ENCODE measurements at regions not wholly inside any gene's neighbourhood (a gene's known extent, or its start where the extent isn't known, plus 50 kb on each side); places are given as distances from the start of the nearest gene placed in this dataset.
"Not testable (repeated sequence)": the region's sequence is repeated elsewhere in the genome, so short reads cannot be mapped to it uniquely, and the experiment has no call there.

DNA sequence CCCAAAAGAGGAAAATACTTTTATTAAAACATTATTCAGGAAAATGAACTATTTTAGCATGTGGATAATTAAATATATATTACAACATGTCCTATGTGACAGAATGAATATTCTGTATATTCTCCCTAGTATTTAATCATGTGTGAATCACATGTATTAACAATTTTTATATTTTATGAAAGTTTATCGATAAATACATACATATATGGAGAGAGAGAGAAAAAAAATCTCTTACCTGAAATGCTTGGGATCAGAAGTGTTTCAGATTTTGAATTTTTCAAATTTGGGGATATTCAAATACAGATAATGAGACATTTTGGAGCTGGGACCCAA lies 228.6 kb upstream of the RBBP8 start:
- Mint-ChIP-seq H3K4me3 (no peak overlapping the region), H3K27me3 (peaks cover 7% of the 10 kb centered on the region), H3K4me1 (no peaks in the 10 kb centered on the region), H3K9me3 (peaks cover 0 to 3% (median 0%) of the 10 kb centered on the region in 3 donors), H3K36me3 (peaks cover 2% of the 10 kb centered on the region), H3K27ac (no peak overlapping the region)

DNA sequence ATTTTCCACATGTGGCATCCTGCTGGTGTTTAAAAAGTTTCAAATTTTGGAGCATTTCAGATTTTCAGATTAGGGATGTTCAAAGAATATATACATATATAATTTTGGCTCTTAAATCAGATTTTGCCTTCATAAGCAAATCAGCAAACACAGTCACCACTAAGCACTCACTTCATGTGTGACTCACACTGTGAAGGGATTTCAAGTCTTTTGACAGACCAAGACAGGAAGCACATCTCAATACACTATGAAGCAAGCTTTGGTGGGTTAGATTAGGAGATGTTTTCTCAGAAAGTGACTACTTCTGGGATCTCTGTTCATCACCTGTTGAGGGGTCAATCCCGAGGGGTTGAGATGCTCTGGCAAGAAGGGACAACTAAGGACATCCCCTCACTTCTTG lies 227.8 kb upstream of the RBBP8 start:
- Mint-ChIP-seq H3K9me3 (no peaks in the 10 kb centered on the region), H3K4me3 (no peak overlapping the region), H3K27me3 (peaks cover 3% of the 10 kb centered on the region), H3K36me3 (no peaks in the 10 kb centered on the region), H3K4me1 (no peaks in the 10 kb centered on the region), H3K27ac (no peak overlapping the region)

DNA sequence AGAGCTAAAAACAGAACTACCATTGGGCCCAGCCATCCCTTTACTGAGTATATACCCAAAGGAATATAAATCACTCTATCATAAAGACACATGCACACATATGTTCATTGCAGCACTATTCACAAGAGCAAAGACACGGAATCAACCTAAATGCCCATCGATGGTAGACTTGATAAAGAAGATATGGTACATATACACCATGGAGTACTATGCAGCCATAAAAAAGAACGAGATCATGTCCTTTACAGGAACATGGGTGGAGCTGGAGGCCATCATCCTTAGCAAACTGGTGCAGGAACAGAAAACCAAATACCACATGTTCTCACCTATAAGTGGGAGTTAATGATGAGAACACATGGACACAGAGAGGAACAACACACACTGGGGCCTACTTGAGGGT lies 227.1 kb upstream of the RBBP8 start:
- H3K4me3 Mint-ChIP-seq, H3K27ac Mint-ChIP-seq, H3K36me3 Mint-ChIP-seq, H3K9me3 Mint-ChIP-seq, H3K4me1 Mint-ChIP-seq, H3K27me3 Mint-ChIP-seq: not testable (repeated sequence)

DNA sequence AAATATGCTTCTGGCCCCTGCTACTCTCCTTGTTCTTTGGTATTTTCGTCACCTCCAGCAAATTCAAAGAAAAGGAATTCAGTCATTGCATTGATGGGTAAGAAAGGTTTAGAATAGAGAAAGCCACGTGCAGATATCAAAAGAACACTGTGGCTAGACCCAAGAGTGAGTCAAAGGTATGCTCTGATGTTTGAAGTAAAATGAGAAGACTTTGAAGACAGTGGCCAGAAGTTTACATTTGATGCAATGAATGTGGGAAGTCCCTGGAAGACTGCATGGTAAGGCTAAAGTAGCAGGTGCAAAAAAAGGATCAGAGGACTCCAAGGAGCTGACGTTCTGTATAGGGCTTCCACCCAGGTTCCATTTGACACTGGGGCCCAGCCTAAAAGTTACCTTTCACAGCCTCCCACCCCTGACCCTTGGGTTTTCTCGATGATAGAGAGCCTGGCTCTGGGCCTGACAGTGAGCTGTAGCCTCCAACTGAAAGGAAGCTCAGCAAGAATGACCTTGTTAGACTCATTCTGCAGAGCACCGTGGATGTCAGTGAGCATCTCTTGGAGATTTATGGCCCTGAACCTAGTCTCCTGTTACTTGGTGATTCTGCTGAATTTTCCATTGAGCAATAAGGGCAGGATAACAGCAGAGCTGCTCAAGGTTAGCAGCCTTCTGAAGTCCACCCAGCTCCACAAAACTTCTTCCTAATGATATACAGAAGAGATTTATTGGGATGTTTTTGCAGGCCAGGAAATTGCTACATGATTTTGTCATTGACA lies 223.7 kb upstream of the RBBP8 start:
- no peak overlapping the region for H3K4me3 Mint-ChIP-seq
- H3K4me1 Mint-ChIP-seq = no peaks in the 10 kb centered on the region
- no peaks in the 10 kb centered on the region for H3K27me3 Mint-ChIP-seq
- no peak overlapping the region for H3K27ac Mint-ChIP-seq
- no peaks in the 10 kb centered on the region for H3K36me3 Mint-ChIP-seq
- no peaks in the 10 kb centered on the region for H3K9me3 Mint-ChIP-seq

DNA sequence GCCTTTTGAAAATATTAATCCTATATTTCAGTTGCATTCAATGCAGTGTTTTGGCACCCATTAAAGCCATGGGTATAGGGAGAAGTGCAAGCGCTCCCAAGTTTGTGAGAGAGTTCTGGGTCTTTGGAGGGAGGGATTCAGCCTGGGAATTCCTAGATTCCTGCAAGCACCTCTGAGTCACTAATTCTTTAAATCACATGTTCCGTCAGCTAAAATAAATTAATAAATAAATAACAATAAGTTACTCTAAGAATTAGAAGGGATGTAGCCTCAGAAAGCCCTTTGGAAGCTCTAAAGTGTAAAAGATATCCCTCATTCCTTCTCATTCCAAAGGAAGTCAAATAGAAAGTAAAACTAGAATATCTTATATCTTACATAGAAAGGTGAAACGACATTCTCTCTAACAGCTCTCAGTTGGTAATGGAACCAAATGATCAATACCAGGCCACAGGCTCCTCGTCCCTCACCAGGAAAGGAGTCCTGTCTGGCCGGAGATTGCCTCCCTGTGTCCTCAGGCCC lies 222.4 kb upstream of the RBBP8 start:
- Mint-ChIP-seq H3K27ac (no peak overlapping the region), H3K4me1 (no peaks in the 10 kb centered on the region), H3K9me3 (no peaks in the 10 kb centered on the region), H3K36me3 (no peaks in the 10 kb centered on the region), H3K4me3 (no peak overlapping the region), H3K27me3 (no peaks in the 10 kb centered on the region)

DNA sequence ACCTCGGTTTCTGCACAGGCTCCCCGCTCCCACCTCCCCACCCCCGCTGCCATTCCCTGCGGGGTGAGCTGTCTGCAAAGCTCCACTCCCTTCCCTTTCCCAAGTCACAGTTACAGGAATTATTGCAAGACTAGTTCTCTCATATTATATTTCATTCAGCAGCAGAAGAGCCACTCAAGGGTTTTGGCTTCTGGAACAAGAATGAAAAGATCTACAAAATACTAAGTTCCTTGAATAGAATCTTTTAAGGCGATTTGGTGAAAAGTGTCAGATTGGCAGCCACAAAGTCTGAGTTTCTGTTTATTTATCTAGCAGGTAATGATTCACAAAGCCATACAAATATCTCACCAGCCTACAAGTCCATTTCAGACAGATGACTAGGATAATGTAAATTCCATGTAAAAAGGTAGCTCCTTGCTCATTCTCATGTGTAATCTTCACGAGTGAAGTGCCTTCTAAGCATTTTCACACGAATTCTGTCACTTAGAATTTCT lies 221.9 kb upstream of the RBBP8 start:
- H3K36me3 Mint-ChIP-seq = no peaks in the 10 kb centered on the region
- no peaks in the 10 kb centered on the region for H3K27me3 Mint-ChIP-seq
- H3K4me3 Mint-ChIP-seq = no peak overlapping the region
- no peaks in the 10 kb centered on the region for H3K9me3 Mint-ChIP-seq
- H3K4me1 Mint-ChIP-seq = no peaks in the 10 kb centered on the region
- no peak overlapping the region for H3K27ac Mint-ChIP-seq

DNA sequence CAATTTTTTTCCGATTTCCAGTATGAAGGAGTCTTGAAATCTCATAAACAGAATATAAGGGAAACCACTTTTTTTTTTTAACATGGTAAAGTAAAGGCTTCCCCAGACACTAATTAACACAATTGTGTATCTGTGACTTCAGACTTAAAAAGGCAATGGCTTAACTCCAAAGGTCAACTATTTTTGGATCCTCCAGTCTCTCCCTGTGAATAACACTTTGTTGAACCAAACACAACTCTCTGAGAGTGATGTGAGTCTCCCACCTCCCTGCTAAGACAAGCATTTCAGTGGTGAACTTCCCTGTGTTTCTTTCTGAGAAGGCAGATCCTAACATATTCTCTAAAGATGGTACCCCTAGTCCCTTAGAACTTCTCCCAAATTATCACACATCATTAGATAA lies 219.6 kb upstream of the RBBP8 start:
- Mint-ChIP-seq H3K4me1 (no peaks in the 10 kb centered on the region), H3K9me3 (no peaks in the 10 kb centered on the region), H3K36me3 (no peaks in the 10 kb centered on the region), H3K4me3 (no peak overlapping the region), H3K27me3 (no peaks in the 10 kb centered on the region), H3K27ac (no peak overlapping the region)

DNA sequence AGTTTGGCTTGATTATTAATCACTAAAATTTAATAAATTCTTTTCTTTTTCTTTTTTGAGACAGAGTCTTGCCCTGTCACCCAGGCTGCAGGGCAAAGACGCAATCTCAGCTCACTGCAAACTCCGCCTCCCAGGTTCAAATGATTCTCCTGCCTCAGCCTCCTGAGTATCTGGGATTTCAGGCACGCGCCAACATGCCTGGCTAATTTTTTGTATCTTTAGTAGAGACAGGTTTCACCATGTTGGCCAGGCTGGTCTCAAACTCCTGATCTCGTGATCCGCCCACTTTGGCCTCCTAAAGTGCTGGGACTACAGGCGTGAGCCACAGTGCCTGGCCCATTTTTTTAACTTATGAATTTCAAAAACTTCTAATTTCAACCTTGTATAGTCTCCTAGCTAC lies 215.6 kb upstream of the RBBP8 start:
- H3K36me3 Mint-ChIP-seq, H3K27ac Mint-ChIP-seq, H3K9me3 Mint-ChIP-seq, H3K4me1 Mint-ChIP-seq, H3K27me3 Mint-ChIP-seq, H3K4me3 Mint-ChIP-seq: not testable (repeated sequence)

DNA sequence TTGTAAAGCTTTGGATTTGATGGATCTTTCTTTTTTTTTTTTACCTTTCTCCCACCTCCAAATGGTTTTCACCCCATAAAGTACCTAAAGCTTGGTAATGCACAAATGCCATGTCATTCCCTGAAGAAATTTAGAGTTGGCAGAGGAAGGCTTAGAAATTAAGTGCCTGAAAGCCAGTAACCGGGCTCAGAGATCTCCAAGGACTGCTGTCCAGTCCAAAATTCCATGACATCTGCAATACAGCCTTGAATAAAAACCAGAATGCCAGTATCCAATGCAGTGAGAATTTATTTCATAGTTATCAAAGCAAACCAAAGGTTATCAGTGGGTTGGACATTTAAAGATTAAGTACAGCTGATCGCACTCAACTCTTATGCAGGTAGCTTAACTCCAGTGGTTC lies 209.9 kb upstream of the RBBP8 start:
- Mint-ChIP-seq H3K4me3 (no peak overlapping the region), H3K4me1 (no peaks in the 10 kb centered on the region), H3K36me3 (no peaks in the 10 kb centered on the region), H3K27ac (no peak overlapping the region), H3K27me3 (peaks cover 1% of the 10 kb centered on the region), H3K9me3 (peaks cover 0 to 1% (median 0%) of the 10 kb centered on the region in 3 donors)

DNA sequence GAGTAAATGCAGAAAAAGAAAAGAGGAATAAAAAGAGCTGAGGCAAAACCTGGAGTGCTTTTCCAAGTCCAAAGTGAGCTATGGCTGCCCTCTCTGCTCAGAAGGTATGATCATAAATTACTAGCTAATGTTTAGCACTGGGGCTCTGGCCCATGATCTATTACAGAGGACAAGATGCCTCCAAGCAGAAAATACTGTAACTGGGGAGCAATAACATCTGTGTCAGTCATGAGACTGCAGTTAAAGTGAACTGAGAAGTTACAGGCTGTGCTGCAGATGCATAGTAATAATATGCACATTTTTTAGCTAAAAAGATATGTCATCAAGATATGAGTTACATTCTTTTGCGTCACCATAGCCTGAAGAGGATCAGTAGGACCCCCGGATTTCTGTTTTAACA lies 209.4 kb upstream of the RBBP8 start:
- Mint-ChIP-seq H3K4me3 (no peak overlapping the region), H3K36me3 (no peaks in the 10 kb centered on the region), H3K9me3 (peaks cover 0 to 1% (median 0%) of the 10 kb centered on the region in 3 donors), H3K27me3 (peaks cover 2% of the 10 kb centered on the region), H3K27ac (no peak overlapping the region), H3K4me1 (no peaks in the 10 kb centered on the region)

DNA sequence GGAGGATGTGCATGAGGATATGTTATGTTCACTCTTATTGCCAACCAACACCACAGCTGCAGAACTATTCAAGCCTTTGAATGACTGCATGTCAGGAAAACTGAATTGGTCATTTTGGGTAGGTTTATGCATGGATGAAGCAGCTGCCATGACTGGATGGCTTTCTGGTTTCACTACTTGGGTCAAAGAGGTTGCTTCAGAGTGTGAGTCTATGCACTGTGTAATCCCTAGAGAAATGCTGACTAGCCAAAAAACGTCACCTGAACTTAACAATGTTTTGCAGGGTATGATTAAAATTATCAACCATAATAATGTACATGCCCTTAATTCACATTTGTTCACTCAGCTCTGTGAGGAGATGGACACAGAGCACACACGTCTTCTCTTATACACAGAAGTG lies 206.7 kb upstream of the RBBP8 start:
- Mint-ChIP-seq H3K27me3 (peaks cover 5% of the 10 kb centered on the region), H3K9me3 (no peaks in the 10 kb centered on the region), H3K36me3 (no peaks in the 10 kb centered on the region), H3K4me3 (no peak overlapping the region), H3K4me1 (no peaks in the 10 kb centered on the region), H3K27ac (no peak overlapping the region)

DNA sequence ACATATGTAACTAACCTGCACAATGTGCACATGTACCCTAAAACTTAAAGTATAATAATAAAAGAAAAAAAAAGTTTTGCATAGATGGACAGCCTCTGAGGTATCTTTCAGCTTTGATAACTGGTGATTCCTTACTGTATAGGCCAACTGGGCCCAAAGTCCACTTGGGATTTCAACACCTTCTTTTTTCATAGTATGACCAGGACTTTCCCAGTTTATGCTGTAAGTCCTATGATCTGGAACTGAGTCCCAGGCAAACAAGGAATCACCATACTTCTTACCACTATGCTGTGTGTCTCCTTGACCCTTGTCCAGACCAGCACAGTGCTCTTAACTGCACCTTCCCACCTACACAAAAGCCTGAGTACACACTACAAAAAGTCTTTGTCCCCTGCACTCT lies 205.1 kb upstream of the RBBP8 start:
- no peaks in the 10 kb centered on the region for H3K9me3 Mint-ChIP-seq
- peaks cover 5% of the 10 kb centered on the region for H3K27me3 Mint-ChIP-seq
- H3K4me1 Mint-ChIP-seq = no peaks in the 10 kb centered on the region
- no peaks in the 10 kb centered on the region for H3K36me3 Mint-ChIP-seq
- H3K4me3 Mint-ChIP-seq = peak overlapping the region in 1 of 4 donors; percentile 65
- H3K27ac Mint-ChIP-seq = no peak overlapping the region

DNA sequence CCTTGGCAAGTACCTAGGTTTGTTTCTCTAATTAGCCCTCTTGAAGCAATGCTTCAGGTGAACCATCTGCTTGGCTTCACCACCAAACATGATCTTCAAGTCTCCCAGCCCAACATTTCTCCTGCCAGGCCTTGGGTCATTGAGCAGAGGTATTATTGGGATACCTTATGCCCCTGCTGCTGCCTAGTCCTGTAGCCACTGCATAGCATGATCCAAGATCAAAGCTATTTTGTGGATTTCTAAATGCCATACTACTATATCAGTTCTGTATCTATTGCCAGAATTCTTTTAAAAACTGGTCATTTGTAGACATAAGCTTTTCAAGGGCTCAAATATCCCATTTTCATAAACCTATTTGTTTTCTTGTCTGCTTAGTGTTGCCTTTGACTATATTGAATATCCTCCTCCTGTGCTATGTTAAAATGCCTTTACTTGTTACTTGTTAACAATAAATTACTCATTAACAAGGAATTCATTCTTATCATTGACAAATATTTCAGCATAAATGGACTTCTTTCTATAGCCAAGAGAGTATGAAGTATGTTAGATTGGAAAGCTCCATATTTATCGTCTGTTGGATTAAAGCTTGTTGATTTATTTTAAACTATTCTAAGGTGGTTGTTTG lies 204.5 kb upstream of the RBBP8 start:
- Mint-ChIP-seq H3K36me3 (no peaks in the 10 kb centered on the region), H3K4me1 (no peaks in the 10 kb centered on the region), H3K27ac (no peak overlapping the region), H3K4me3 (peak overlapping the region in 1 of 4 donors; percentile 65), H3K27me3 (peaks cover 5% of the 10 kb centered on the region), H3K9me3 (no peaks in the 10 kb centered on the region)

DNA sequence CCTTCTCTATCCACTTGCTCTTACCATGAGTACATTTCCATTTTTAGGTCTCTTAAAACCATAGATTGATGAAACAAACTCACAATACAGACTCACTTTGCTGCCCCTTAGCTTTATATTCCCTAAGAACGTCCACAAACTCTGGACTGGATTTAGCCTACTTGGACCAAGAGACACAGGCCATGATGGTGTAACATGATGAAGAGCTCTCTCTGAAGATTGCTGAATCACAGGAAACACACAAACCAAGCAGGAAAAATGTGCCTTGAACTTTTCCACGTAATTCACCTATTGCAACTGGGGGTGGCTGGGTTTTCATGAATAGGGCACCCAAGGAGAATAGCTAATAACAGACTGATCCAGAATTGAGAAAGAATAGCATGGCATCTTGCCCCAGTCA lies 201.7 kb upstream of the RBBP8 start:
- H3K9me3 Mint-ChIP-seq = no peaks in the 10 kb centered on the region
- H3K4me1 Mint-ChIP-seq = no peaks in the 10 kb centered on the region
- H3K27ac Mint-ChIP-seq = no peak overlapping the region
- peaks cover 5% of the 10 kb centered on the region for H3K27me3 Mint-ChIP-seq
- H3K36me3 Mint-ChIP-seq = no peaks in the 10 kb centered on the region
- no peak overlapping the region for H3K4me3 Mint-ChIP-seq

DNA sequence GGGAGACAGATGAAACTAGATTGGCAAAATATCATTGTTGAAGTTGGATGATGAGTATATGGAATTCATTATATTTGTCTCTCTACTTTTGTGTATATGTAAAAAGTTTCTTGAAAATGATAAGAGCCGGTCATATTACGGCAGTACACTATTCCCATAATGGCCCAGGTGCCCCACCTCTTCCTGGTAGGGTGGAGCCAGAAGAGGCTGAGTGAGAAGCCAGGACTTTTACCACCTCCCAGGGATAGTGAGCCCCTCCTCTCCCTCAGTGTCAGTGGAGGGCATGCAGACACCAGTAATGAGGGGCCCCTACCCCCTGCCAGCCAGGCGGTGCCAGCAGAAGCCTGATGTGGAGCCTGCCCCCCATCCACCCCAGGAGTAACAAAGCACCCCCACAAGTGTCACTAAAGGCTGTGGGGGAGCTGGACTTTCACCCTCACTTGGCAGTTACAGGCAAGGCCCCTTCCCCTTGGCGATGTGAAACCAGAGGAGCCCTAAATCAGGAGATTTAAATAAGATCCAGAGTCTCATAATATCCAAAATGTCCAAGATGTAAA lies 198.9 kb upstream of the RBBP8 start:
- Mint-ChIP-seq H3K36me3 (no peaks in the 10 kb centered on the region), H3K4me3 (no peak overlapping the region), H3K27me3 (peaks cover 1% of the 10 kb centered on the region), H3K27ac (no peak overlapping the region), H3K9me3 (no peaks in the 10 kb centered on the region), H3K4me1 (no peaks in the 10 kb centered on the region)
